VCaP (cell line): ENCODE measurements at regions not wholly inside any gene's neighbourhood (a gene's known extent, or its start where the extent isn't known, plus 50 kb on each side); places are given as distances from the start of the nearest gene placed in this dataset.
"Not testable (repeated sequence)": the region's sequence is repeated elsewhere in the genome, so short reads cannot be mapped to it uniquely, and the experiment has no call there.

Experiments
- H3K27ac ChIP-seq: fragments of 450-650 bp; 2 replicates; pipeline ENCODE4 v1.5.1; 2017
- TF ChIP-seq, protein P1 (sequence below): fragments of 450-650 bp; conservative IDR thresholded peaks from 2 replicates; pipeline ENCODE4 v1.5.1; 2017; ENCODE audit warnings: mild to moderate bottlenecking, moderate library complexity

DNA sequence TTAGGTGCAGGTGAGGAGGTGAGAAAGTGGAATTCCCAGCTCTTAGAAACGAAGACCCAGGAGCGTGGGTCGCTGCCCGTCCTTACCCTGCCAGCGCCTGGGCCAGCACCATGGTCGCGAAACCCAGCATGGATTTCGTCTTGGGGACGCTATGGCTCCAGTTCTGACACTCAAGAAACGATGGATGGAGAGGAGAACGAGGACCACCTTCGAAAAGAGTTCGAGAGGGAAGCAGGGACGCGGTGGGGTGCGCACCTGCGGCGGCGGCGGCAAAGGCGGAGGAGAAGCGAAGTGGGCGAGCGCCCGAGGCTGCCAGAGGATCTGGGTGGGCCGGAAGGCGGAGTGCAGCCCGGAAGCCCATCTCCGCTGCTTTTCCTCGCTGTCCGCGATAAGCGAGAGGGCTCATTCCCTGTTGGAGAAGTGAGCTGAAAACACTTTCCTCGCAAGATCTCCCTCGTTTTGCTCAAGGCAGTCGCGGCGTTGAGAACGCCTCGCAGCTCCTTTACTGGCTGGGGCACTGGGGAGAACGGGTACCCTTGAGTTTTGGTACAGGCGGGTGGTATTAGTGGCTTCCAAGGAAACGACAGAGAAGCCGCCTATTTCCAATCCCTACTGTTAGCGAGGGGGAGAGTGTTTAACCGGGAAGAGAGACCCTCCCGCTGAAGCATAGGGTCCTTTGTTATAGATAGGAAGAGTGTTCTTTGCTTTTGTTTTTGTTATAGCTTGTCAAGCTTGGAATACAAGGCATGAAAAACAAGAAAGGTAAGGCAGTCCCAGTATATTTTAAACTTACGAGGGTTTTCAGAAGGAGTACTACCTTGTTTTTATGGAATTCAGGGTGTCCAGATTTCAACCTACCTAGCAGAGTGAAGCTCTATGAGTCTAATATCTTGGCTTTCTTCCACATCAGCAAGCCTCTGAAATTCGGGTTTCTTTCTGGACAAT is 109.5 kb downstream of the TRIM27 start:
- TF ChIP-seq, protein P1, sequence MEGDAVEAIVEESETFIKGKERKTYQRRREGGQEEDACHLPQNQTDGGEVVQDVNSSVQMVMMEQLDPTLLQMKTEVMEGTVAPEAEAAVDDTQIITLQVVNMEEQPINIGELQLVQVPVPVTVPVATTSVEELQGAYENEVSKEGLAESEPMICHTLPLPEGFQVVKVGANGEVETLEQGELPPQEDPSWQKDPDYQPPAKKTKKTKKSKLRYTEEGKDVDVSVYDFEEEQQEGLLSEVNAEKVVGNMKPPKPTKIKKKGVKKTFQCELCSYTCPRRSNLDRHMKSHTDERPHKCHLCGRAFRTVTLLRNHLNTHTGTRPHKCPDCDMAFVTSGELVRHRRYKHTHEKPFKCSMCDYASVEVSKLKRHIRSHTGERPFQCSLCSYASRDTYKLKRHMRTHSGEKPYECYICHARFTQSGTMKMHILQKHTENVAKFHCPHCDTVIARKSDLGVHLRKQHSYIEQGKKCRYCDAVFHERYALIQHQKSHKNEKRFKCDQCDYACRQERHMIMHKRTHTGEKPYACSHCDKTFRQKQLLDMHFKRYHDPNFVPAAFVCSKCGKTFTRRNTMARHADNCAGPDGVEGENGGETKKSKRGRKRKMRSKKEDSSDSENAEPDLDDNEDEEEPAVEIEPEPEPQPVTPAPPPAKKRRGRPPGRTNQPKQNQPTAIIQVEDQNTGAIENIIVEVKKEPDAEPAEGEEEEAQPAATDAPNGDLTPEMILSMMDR = no peak

DNA sequence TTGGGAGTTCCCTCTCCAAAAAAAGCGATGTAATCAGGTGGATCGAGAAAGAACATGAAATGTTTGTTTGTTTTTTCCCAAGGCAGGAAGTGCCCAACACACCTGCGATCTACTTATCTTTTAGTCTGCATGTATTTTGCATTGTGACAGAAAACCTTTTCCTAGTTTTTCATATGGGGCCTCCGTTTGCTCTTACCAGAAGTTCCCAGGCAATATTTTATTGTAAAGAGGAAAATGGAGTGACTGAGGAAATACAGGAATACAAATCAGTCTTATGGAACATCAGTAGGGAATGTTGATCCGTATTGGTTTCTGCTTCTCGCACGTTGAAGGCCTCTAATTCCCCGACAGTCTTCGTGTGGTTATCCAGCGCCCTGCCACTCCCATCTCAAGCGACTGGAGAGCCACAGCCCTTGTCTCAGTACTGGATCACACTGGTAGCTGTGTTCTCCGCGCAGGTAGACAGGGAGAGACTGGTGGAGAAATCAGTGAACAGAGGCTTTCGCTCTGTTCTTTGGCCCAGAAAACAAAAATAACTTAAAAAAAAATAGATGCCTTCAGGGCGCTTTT is 107.4 kb downstream of the TRIM27 start:
- TF ChIP-seq, protein P1 = no peak
- H3K27ac ChIP-seq = no peak overlapping the region

More for the DNA sequence above, 109.5 kb downstream of the TRIM27 start:
- H3K27ac ChIP-seq = no peak overlapping the region

DNA sequence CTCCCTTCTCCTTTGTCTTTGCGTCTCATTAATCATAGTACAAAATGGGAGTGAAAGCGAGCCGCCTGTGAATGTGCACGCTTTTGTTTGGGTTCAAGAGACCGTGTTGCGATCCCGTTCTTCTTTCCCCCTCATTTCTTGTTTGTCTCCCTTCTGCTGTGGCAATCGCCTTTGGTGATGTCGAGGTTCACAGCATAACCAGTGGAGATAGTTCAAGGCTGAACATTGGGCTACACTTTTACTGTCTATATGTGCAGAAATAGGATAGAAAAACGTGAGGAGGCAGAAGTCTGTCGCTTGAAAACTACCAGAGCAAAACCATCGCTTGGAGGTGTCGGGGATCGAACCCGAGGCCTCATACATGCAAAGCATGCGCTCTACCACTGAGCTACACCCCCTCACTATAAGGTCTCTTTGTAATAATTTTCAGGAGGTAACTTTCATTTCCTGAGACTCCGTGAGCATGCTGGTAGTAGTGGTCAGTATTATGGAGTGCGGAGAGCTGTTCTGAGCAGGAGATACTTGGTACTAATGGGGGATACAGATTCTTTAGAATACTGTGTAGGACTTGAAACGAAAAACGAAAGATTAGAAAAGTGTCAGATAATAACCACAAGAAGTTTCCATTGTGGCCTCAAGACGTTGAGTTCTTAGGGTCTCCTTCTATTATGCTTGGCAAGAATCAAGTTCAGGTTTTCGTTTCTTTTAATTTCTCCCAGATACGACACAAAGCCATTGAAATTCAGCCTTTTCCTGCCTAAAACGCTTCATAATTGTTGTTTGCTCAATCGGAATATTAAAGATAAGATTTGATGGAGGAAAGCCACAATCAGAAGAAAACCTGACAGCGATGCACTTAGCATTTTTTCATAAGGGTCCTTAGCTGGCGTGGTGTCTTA is 106.6 kb downstream of the TRIM27 start:
- H3K27ac ChIP-seq = no peak overlapping the region
- TF ChIP-seq, protein P1 = no peak

DNA sequence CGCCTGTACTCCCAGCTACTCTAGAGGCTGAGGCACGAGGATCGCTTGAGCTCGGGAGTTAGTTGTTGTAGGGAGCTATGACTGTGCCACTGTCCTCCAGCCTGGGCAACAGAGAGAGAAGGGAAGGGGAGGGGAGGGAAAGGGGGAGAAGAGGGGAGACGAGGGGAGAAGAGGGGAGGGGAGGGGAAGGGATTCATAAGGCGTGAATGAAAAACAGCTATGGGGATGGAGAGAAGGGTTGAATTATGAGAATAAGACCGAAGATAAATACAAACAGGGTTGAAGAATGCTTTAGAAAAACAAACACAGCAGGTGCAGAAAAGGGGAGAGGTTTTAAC is 106.0 kb downstream of the TRIM27 start:
- TF ChIP-seq, protein P1 = no peak
- H3K27ac ChIP-seq = no peak overlapping the region

DNA sequence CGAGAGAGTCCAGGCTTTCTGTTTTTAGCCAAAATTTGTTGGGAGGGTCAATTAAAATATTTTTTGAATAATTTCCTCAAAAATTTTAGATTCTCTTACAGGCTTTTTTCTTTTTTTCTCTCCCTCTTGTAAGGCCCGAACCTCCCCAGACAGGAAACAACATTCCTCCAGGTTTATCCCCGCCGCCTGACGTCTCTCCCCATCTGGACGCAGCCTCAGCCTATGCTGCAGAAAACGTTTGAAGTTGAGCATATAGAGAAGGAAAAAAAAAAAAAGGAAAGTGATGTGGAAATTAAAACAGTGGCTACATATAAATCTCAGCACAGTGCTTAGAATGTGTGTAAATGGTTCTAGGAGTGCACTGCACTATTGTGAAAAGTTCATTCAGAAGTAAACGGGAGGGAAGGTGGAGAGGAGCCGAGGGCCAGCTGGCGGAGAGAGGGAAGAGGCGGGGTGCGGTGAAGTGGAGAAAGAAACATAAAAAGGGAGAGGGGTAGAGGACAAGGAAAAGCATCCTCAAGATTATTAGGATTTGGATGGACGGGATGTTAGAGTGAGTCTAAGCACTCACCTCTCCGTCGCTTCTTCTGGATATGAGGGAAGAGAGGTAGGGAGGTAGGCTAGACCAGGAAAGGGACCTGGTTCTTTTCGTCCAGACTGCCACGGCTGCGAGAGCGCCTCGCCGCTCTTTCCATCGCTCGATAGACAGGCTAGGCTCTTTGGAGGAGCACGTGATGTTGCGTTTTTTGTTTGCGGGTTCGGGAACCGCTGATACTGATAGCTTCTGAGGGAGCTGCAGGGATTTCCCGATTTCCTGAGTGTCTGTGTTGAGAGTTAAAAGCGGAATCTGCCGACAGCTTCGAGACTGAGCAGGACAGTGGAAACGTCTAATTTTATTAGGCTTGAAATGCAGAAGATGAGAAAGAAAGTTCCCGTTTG is 98.7 kb downstream of the TRIM27 start:
- TF ChIP-seq, protein P1 = no peak
- no peak overlapping the region; the same call in 1 of the 2 replicates for H3K27ac ChIP-seq

DNA sequence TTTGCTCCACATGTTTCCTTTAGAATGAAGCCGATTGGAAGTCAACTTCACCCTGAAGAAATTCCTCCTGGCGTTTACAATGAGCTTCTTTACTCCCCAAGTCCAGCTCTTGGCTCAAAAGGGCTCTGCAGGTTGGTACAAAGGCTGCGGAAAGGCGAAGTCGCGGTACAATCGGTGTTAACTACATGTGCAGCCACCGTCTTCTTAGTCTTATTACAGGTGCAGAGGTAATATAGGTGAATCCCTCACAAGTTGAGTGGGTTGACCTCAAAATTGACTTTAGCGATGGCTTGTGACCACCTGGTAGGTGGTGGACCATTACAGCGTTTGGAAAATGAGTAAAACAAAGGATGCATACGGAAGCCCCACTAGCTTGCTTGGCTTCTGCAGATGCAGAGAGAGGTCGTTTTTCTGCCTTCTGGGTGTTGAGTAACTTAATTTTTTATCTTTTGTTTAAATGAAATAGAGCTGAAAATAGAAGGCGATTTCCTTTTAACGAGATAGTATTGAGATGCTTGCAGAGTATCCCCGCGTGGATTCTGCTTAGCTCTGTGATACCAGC is 98.0 kb downstream of the TRIM27 start:
- no peak overlapping the region; the same call in 1 of the 2 replicates for H3K27ac ChIP-seq
- TF ChIP-seq, protein P1 = no peak

DNA sequence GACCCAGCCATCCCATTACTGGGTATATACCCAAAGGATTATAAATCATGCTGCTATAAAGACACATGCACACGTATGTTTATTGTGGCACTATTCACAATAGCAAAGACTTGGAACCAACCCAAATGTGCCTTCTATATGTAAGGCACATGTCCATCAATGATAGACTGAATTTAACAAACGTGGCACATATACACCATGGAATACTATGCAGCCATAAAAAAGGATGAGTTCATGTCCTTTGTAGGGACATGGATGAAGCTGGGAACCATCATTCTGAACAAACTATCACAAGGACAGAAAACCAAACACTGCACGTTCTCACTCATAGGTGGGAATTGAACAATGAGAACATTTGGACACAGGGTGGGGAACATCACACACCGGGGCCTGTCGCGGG is 92.1 kb downstream of the TRIM27 start:
- H3K27ac ChIP-seq = not testable (repeated sequence)

DNA sequence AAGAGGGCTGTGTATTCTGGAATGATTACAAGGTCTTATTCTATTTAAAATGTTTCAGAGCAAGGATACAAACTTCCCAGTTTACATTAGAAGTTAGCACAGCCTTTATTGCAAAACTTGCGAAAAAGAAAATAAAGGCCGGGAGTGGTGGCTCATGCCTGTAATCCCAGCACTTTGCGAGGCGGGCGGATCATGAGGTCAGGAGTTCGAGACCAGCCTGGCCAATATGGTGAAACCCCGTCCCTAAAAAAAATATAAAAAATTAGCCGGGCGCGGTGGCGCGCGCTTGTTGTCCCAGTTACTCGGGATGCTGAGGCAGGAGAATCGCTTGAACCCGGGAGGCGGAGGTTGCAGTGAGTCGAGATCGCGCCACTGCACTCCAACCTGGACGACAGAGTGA is 87.1 kb downstream of the TRIM27 start:
- H3K27ac ChIP-seq = peak overlapping the region; percentile 78; the same call in 1 of the 2 replicates
